Tibial nerve (tissue), 3 donors: ENCODE measurements at regions not wholly inside any gene's neighbourhood (a gene's known extent, or its start where the extent isn't known, plus 50 kb on each side); places are given as distances from the start of the nearest gene placed in this dataset.

Source experiments
- POLR2A ChIP-seq, 2 donors: fragments of 450-650 bp; IDR thresholded peaks; one replicate each; pipeline ENCODE4 v1.6.1; 2017; ENCODE audit warnings: antibody characterized with exemption in 2 of 2, mild to moderate bottlenecking in 2 of 2, moderate library complexity in 2 of 2
- TF ChIP-seq, protein P1 (sequence below), 5 experiments: fragments of 200-600 bp in 3 of 5; fragments of 450-650 bp in 2 of 5; sonication (generic) in 3 of 5; IDR thresholded peaks; one replicate each; pipeline ENCODE4 v1.5.1; 2016 to 2019; ENCODE audit warnings: antibody characterized with exemption in 5 of 5, mild to moderate bottlenecking in 3 of 5, moderate library complexity in 2 of 5

GRCh38 chr10:53597835-53598251 lies 825.3 kb upstream of the MBL2 start:
- TF ChIP-seq, protein P1, sequence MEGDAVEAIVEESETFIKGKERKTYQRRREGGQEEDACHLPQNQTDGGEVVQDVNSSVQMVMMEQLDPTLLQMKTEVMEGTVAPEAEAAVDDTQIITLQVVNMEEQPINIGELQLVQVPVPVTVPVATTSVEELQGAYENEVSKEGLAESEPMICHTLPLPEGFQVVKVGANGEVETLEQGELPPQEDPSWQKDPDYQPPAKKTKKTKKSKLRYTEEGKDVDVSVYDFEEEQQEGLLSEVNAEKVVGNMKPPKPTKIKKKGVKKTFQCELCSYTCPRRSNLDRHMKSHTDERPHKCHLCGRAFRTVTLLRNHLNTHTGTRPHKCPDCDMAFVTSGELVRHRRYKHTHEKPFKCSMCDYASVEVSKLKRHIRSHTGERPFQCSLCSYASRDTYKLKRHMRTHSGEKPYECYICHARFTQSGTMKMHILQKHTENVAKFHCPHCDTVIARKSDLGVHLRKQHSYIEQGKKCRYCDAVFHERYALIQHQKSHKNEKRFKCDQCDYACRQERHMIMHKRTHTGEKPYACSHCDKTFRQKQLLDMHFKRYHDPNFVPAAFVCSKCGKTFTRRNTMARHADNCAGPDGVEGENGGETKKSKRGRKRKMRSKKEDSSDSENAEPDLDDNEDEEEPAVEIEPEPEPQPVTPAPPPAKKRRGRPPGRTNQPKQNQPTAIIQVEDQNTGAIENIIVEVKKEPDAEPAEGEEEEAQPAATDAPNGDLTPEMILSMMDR (IDR thresholded peaks at IDR 0.05), result no peak
- no peak for TF ChIP-seq POLR2A (IDR thresholded peaks at IDR 0.05)
